Panc1 (cell line): ENCODE measurements at regions not wholly inside any gene's neighbourhood (a gene's known extent, or its start where the extent isn't known, plus 50 kb on each side); places are given as distances from the start of the nearest gene placed in this dataset.

ENCODE experiments used
- ATAC-seq: fragments of 200-7000 bp; cut with Tn5 transposase; 2 replicates; pipeline ENCODE4 v1.9.1; 2020; ENCODE audit warnings: mild to moderate bottlenecking, moderate library complexity
- BruUV-seq: library from RNA; stranded (reverse); fragments of 400-500 nt; replicated peaks from 2 replicates; lab custom pipeline; 2021; lab: Mats Ljungman, UMichigan
- CTCF ChIA-PET: fragments of 300-600 bp; sonication (Branson Sonifier 250); formaldehyde crosslinking; loops from one replicate; lab custom pipeline; 2022; ENCODE audit warnings: antibody characterized with exemption; lab: Charles Lee
- POLR2A ChIA-PET: fragments of 300-600 bp; sonication (Branson Sonifier 250); formaldehyde crosslinking; loops from one replicate; lab custom pipeline; 2022; ENCODE audit warnings: antibody characterized with exemption; lab: Charles Lee
- DNase-seq: peaks from one replicate; pipeline ENCODE4 v3.0.0-alpha.2; 2010; ENCODE audit warnings: low read depth, low spot score
- H3K27ac ChIP-seq: 2 replicates; pipeline ENCODE4 v1.5.1; 2011; ENCODE audit warnings: mild to moderate bottlenecking, low read length, inconsistent platforms
- H3K27me3 ChIP-seq: fragments of 200-500 bp; sonication (Bioruptor generic); 2 replicates; pipeline ENCODE4 v1.6.0; 2014; ENCODE audit warnings: low read length, inconsistent platforms; ENCODE audit not compliant: control insufficient read depth, insufficient read depth
- H3K36me3 ChIP-seq: fragments of 200-500 bp; sonication (Bioruptor generic); 2 replicates; pipeline ENCODE4 v1.5.1; 2014; ENCODE audit warnings: inconsistent platforms, mild to moderate bottlenecking, low read length, moderate library complexity; ENCODE audit not compliant: control insufficient read depth, insufficient read depth
- H3K4me1 ChIP-seq: 2 replicates; pipeline ENCODE4 v1.5.1; 2011; ENCODE audit warnings: inconsistent platforms, mild to moderate bottlenecking, low read length, moderate library complexity; ENCODE audit not compliant: control insufficient read depth, insufficient read depth
- H3K4me3 ChIP-seq, 2 experiments: 2 replicates each; pipeline ENCODE4 v1.5.1; 2011 to 2012; ENCODE audit warnings: low read depth in 2 of 2, low read length in 2 of 2, mild to moderate bottlenecking in 2 of 2, inconsistent platforms in 1 of 2, moderate library complexity in 1 of 2
- H3K9me3 ChIP-seq: fragments of 200-500 bp; sonication (Bioruptor generic); 2 replicates; pipeline ENCODE4 v1.5.1; 2014; ENCODE audit warnings: low read depth, mild to moderate bottlenecking, inconsistent platforms, low read length, moderate library complexity; ENCODE audit not compliant: control insufficient read depth, insufficient read depth
- CTCF ChIP-seq: fragments of 450-650 bp; IDR thresholded peaks from 2 replicates; pipeline ENCODE4 v1.5.1; 2017; ENCODE audit warnings: mild to moderate bottlenecking
- POLR2AphosphoS5 ChIP-seq: IDR thresholded peaks from 2 replicates; pipeline ENCODE4 v1.6.1; 2012; ENCODE audit warnings: mild to moderate bottlenecking, low read depth, low read length, moderate library complexity
- SIN3A ChIP-seq: IDR thresholded peaks from 2 replicates; pipeline ENCODE4 v1.6.1; 2012; ENCODE audit warnings: low read depth, mild to moderate bottlenecking, low read length, moderate library complexity, borderline replicate concordance; ENCODE audit not compliant: insufficient read depth
- TCF7L2 ChIP-seq: IDR thresholded peaks from 2 replicates; pipeline ENCODE4 v1.6.1; 2011; ENCODE audit warnings: mild to moderate bottlenecking, low read depth, low read length, inconsistent platforms
- in situ Hi-C: cut with HindIII; loops from 2 replicates; pipeline ENCODE4 v1.10.0; 2016; ENCODE audit warnings: low sequenced_read_pairs, low pct_unique_long_range_greater_than_20kb
- intact Hi-C: fragments of 100-400 bp; cut with micrococcal nuclease; formaldehyde crosslinking; loops from one replicate; pipeline ENCODE4 v1.10.0; 2022; ENCODE audit not compliant: unreplicated experiment
- TF ChIP-seq, protein P1 (sequence below), 2 experiments: IDR thresholded peaks; 2 replicates each; pipeline ENCODE4 v1.6.1; 2011 to 2012; ENCODE audit warnings: low read depth in 2 of 2, control low read depth in 1 of 2, low read length in 1 of 2, mild to moderate bottlenecking in 1 of 2, moderate library complexity in 1 of 2; ENCODE audit not compliant: insufficient read depth in 1 of 2

GRCh38 chr5:44991693-44992092, 182.9 kb downstream of the MRPS30 start:
- Histone ChIP-seq H3K4me3 (no peak overlapping the region), H3K36me3 (no peaks in the 10 kb centered on the region), H3K27me3 (no peaks in the 10 kb centered on the region), H3K27ac (no peak overlapping the region), H3K9me3 (no peaks in the 10 kb centered on the region), H3K4me1 (no peaks in the 10 kb centered on the region)
- no peak for ATAC-seq
- CTCF ChIA-PET: no interaction called here
- in situ Hi-C loops: no loop called here
- intact Hi-C loops: no loop called here
- no TSS peak for BruUV-seq
- no peak for DNase-seq
- no peak for TF ChIP-seq CTCF
- TF ChIP-seq POLR2AphosphoS5: no peak
- TF ChIP-seq, protein P1, sequence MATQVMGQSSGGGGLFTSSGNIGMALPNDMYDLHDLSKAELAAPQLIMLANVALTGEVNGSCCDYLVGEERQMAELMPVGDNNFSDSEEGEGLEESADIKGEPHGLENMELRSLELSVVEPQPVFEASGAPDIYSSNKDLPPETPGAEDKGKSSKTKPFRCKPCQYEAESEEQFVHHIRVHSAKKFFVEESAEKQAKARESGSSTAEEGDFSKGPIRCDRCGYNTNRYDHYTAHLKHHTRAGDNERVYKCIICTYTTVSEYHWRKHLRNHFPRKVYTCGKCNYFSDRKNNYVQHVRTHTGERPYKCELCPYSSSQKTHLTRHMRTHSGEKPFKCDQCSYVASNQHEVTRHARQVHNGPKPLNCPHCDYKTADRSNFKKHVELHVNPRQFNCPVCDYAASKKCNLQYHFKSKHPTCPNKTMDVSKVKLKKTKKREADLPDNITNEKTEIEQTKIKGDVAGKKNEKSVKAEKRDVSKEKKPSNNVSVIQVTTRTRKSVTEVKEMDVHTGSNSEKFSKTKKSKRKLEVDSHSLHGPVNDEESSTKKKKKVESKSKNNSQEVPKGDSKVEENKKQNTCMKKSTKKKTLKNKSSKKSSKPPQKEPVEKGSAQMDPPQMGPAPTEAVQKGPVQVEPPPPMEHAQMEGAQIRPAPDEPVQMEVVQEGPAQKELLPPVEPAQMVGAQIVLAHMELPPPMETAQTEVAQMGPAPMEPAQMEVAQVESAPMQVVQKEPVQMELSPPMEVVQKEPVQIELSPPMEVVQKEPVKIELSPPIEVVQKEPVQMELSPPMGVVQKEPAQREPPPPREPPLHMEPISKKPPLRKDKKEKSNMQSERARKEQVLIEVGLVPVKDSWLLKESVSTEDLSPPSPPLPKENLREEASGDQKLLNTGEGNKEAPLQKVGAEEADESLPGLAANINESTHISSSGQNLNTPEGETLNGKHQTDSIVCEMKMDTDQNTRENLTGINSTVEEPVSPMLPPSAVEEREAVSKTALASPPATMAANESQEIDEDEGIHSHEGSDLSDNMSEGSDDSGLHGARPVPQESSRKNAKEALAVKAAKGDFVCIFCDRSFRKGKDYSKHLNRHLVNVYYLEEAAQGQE (IDR thresholded peaks at IDR 0.05; ENCODE audit: insufficient read depth in 1 of 2, low read depth in 2 of 2, low read length in 1 of 2): no peak
- TF ChIP-seq TCF7L2: no peak
- TF ChIP-seq SIN3A: no peak
- POLR2A ChIA-PET: no interaction called here

GRCh38 chr5:44993286-44993685, 184.5 kb downstream of the MRPS30 start:
- no peaks in the 10 kb centered on the region for H3K27me3 ChIP-seq
- no peak for ATAC-seq
- no peaks in the 10 kb centered on the region for H3K9me3 ChIP-seq
- in situ Hi-C loops: no loop called here
- no peak overlapping the region for H3K4me3 ChIP-seq
- H3K4me1 ChIP-seq: no peaks in the 10 kb centered on the region
- H3K27ac ChIP-seq: no peak overlapping the region
- POLR2A ChIA-PET: no interaction called here
- H3K36me3 ChIP-seq: no peaks in the 10 kb centered on the region
- TF ChIP-seq TCF7L2: no peak
- no peak for TF ChIP-seq SIN3A
- no peak for TF ChIP-seq POLR2AphosphoS5
- TF ChIP-seq, protein P1 (IDR thresholded peaks at IDR 0.05; ENCODE audit: insufficient read depth in 1 of 2, low read depth in 2 of 2, low read length in 1 of 2): no peak
- TF ChIP-seq CTCF: no peak
- CTCF ChIA-PET: no interaction called here
- intact Hi-C loops: no loop called here
- no peak for DNase-seq
- no TSS peak for BruUV-seq
